HG03442 (cell line): ENCODE measurements at regions not wholly inside any gene's neighbourhood (a gene's known extent, or its start where the extent isn't known, plus 50 kb on each side); places are given as distances from the start of the nearest gene placed in this dataset.

Source experiments
- ATAC-seq: cut with Tn5 transposase; IDR thresholded peaks from one replicate; pipeline ENCODE4 v1.9.1; 2021; ENCODE audit warnings: mild to moderate bottlenecking, moderate library complexity; ENCODE audit not compliant: unreplicated experiment

DNA sequence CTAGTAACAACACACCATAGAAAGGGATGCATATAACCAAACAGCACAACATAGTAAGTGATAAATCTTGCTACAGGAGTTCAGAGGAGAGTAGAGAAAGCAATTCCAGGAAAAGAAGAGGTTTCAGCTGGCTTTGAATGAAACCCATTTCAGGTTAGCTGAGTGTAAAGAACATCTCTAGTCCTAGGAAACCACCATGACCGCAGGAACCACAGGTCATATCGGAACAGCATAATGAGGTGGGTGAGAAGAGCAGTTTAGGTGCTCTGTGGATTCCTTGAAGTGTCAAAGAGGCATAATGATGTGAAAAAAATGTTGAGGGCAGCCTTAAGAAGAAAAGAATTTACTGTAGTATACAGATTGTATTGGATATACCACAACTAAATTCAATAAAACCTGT, 507.5 kb downstream of the MTRR start:
- ATAC-seq = no peak

DNA sequence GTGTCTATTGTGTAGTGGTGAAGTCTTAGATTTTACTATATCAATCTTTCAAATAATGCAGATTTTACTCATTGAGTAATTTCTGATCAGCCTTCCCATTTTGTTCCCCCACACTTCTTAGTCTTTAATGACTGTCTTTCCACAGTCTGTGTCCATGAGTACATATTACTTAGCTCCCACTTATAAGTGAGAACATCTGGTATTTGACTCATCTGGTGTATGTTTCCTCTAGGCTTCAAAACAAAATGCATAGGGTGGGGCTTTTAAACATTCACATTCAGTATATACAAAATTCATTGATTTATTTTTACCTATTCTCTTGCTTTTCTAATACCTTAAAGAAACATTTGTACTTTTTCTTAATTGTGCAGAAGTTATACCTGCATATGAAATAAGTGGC, 513.0 kb downstream of the MTRR start:
- no peak for ATAC-seq

DNA sequence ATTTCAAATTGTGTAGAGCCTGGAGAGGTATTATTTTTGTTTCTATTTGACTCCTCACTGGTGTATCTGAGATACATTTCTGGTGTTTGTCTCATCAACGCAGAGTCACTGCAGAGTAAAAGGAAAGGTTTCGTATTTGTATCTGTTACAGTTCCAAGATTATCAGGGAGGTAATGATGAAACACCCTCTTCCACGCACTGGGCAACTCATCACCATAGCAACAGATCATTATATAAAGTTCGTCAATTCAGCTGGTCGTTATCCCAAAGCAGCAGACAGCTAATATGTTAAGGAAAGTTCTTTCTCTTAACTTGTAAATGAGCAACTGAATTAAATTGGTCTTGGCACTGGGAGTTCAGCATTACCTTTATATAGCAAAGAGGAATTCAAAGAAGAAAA, 513.5 kb downstream of the MTRR start:
- ATAC-seq = no peak

DNA sequence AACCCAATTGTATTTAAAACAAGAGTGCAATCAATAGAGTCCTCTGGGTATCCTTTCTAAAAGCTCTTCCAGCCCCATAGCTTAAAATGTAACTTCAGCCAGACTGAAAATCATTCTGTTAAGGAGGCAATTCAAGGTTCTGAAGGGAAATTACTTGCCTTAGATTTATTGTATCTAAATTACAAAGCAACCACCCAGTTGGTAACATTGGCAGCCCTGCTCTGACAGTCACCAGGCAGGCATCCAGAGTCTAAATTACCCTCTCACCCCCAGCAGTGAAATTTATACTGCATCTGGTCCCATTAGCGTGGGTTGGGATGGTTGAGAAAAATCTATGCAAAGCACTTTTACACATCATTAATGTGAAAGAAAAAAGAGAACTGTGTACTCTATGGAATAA, 514.7 kb downstream of the MTRR start:
- ATAC-seq = no peak

DNA sequence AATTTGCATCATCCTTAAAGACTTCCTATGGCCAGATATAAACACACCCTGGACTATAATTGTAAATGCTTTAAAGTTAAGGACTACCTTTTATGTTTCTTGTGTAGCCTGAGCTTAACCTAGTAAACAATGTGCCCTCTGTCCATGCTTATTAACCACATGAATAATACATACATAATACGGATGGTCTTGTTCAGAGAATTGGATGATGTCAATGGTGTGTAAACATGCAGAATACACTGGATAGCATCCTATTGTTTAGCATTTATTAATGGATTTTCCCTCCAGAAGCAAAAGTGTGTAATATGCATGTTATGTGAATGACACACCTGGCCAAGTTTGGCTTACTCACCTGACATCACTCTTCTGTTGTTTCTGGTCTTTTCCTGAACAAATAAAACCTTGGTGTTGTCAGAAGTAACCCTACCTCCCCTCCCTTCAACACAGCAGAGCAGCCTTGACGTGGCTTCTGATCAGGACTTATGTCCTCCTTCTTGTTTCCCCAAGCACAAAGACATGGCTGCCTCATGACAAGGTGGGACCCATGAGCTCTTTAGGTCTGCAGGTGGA, 517.9 kb downstream of the MTRR start:
- ATAC-seq = no peak

DNA sequence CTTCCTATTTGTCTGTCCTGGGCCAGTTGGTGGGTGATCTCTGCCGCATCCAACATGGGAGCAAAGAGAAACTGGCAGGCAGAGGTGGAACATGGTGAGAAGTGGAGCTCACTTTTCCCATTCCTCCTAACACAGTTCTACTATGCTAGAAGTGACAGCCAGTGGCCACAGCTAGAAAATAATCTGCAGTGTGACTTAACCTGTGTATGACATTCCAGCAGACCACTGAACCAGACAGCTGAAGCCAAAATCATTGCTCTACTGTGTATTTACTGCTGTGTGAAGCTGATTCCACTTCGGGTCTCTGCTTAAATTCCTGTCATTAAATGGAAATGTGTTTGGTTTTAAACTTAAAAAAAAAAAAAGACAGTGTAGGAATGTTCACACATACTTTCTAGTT, 523.0 kb downstream of the MTRR start:
- no peak for ATAC-seq

DNA sequence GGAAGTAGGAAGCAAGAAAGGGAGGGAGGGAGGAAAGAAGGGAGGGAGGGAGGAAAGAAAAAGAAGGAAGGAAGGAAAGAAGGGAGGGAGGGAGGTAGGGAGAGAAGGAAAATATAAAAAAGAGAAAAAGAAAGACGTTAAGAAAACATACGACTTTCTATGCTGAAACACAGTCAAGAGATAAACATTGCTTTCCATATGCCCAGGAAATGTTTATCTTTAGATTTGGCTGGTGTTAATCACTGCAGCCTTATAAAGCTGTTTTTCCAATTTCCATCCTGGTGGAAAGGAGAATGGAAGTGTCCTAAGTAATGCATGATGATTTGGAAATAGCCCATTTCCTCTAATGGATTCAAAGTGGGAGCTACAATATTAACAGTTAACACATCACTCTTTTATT, 524.3 kb downstream of the MTRR start:
- no peak for ATAC-seq

DNA sequence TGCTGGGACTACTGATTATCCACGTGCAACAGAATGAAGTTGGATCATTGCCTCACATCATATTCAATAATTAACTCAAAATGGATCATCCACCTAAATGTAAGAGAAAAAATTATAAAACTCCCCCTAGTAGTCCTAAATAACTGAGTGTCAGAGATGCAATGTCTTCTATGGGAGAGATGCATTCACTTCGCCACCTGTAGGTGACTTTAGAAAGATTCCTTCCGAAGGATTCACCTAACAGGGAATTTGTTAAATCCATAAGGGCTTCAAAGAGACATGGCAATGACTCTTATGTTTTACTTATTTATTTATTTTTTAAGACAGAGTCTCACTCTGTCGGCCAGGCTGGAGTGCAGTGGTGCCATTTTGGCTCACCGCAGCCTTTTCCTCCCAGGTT, 526.0 kb downstream of the MTRR start:
- no peak for ATAC-seq

DNA sequence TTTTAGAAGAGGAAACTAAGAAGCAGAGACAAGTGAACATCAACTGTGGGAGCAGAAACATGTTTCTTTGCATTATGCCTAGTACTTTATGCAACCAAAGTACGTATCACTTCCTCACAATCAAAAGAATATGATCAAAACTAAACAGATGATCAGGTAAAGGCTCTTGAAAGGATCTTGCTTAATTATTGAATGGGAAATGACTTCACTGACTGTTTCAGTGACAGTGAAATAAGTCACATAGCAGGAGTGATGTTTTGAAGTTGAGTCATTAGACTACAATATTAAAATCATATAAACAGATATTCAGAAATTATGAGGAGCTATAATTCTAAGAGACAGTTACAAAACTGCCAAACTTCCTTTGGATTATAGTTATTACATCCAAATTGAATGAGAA, 527.3 kb downstream of the MTRR start:
- ATAC-seq = no peak

DNA sequence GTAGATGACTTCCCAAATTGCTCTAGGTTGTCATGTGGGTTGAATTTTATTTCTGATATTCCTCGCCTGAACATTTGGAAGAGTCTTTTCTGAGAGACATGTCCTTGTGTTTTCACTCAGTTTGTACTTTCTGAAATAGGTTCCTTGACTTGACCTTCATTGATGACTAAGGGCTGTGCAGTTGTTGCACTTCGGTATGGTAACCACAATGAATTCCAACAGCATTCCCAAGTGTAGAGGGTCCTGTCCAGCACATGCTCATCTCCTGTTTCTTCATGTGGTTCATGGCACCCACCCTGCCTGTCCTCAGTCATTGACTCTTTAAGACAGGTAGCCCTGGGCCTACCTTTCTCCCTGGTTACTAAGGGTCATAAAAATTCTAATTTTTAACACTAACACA, 527.8 kb downstream of the MTRR start:
- no peak for ATAC-seq

DNA sequence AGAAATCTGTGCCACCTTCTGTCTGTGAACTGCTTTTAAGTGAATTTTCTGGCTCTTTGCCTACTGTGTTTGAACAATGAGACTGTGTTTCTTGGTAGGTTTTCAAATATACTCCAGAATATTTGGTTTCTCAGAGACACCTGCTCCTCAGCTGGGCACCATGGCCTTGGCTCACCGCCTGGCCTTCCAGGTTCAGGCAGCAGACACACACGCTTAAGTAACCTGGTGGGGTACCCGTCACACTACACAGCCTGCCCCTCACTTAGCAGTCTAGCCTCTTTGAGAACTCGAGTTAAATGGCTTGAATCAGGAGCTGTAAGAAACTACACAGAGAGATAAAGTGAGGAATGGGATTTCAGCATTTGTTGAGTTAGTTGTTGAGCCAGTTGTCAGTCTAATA, 530.5 kb downstream of the MTRR start:
- no peak for ATAC-seq

DNA sequence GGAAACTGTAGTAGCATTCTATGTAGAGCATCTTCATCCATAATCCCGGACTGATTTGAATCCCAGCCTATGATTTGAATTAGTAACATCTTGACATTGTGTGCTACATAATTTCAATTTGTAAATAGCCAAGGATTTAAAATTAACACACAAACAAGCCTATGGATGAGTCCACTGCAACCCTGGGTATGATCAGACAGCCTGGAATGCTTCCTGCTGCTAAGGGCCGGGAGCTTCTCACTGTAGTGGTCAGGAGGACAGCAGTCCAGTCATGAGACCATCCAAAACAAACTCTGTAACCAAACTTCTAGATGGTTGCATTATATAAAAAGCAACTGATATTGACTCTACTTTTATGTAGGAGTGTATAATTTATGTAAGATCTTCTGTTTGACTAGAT, 539.3 kb downstream of the MTRR start:
- ATAC-seq = no peak

DNA sequence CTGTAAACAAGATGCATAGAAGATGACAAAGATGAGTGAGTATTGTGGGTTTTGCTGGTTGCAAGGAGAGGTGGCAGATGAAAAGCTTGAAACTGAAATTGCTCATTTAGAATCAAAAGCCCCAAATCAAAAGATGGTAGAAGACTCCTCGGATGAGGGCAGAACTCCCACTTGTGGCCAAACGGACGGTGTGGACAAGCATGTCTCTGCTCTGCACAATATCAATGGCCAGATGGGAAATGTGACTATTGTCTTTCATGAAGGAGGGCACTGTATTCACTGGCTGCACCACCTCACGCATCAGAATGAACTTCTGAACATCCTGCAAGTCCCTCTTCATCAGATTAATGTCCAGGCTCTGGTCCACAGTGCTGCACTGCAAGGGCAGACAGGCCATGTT, 541.7 kb downstream of the MTRR start:
- no peak for ATAC-seq

DNA sequence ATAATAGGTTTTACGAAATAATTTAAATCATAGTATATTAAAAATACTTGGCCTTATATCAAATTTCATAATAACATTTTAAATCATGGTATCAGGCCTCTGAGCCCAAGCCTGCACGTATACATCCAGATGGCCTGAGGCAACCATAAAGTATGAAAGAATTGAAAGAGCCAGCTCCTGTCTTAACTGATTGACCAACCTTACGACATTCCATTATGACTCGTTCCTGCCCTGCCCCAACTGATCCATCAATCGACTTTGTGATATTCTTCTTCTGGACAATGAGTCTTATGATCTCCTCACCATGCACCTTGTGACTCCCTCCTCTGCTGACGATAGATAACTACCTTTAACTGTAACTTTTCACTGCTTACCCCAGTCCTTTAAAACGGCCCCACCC, 545.0 kb downstream of the MTRR start:
- ATAC-seq = no peak

DNA sequence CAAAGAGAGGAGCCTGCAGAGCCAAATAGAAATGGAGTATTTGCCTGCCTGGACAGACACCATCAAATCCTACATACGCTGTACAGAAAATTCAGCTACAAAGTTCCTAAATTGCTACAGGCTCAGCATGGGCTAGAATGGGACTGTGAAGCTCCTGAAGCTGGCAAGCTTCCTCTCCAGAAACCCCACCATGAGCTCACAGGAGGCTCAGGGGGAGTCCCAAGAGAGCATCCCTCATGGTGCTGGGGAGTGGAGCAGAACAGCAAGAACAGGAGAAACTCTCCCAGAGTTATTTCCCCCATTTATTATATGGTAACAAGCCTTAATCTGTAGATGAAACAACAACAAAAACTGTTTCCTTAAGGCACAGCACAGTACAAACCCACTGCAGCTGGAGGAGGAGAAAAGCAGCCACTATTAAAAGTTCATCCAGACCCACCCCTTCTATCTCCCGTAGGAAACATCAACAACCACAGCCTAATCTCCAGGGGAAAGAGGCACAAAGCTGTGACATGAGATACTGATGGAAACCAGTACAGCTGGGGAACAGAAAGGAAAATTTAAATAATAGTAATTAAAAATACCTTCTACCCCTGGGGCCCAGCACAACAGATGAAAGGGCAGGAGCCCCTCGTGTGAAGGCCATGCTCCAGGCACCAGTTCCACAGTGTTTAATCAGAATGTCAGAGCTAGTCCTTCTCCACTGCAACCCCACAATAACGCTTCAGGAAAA, 548.5 kb downstream of the MTRR start:
- ATAC-seq = no peak

DNA sequence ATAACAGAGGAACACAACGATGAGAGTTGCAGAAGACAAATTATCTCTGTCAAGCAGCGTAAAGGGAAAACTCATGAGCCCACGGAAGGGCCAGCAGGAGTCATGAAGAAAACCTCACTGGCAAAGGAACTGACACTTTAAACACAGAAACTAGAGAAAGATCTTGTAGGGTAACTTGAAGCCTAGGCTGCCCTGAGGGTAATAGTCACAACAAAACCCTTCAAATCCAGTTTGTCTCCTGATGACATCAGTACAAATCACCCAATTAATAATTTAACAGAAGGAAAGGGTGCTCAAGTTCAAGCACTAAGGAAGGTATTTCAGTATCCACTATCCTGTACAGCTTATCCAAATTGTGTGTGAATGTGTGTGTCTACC, 549.1 kb downstream of the MTRR start:
- ATAC-seq = no peak

DNA sequence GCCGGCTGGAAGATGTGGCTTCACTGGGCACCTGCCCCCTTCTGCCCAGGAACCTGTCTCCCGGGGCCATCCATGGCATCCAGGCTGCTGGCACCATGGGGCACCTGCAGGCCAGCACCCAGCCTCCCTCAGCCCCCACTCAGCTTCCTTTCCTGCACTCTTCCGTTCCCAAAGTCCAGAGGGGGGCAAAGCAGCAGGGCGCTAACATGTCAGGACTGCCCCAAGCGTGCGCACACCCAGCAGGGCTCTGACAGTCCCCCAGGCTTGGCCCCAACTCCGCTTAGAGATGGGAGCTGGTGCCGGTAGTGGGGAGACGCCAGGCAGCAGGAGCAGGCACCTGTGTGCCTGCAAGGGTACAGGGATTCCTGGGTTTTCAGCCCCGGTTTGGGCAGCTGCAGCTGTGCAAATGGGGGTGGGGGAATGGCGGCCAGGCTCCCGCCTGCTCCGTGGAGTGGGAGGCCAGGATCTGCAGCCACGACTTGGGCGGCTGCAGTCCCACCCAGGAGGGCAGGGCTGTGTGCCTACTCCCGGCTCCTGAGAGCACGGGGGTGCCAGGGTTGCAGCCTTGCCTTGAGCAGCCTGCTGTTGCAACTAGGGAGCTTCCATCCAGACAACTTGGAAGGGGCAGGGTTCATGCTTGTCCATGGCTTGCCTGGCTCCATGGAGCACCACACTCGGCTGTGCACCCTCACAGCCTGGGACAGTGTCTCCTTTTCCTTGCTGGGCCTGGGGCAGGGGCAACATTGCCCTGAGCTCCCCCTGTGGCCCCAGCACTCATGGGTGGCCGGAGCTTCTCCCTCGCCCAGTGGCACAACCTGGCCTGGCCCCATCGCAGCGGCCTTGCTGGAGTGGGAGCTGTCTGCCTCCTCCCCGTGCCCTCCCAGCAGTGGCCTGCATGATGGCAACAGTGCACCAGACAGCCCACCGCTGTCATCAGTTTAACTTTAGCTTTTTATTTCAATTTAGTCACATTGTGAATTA, 561.1 kb downstream of the MTRR start:
- ATAC-seq = no peak

DNA sequence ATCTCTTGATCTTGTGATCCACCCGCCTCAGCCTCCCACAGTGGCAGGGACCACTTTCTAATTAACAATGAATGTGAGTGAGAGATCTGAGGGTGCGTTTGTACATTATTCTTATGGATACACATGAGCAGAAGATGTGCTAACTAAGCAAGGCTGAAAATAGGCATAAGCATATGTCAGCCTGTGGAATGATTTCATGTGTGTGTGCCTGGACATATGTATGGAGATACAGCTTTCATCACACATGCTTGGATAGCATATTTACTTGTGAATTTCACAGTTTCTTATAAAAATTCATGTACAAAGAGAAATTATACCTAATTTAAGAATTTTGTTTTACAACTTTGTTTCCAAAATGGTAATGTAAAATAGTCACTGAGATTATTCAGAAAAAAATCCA, 565.6 kb downstream of the MTRR start:
- no peak for ATAC-seq

DNA sequence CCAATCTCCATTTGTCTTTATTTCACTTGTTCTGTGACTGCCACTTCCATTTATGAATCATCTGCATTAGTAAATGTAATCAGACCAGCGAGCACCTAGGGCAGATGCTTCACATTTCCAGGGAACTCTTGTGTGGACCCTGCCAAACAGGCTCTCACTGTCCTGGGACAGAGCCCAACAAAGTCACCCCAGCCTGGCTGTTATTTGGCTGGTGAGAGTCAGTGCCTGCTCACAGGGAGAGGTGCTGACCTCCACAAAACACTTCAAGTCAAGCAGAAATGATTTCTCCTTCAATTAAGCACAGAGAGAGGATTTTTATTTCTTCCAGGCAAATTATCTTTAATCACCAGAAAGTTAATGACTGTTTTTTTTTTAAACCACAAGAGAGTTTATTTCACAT, 568.0 kb downstream of the MTRR start:
- no peak for ATAC-seq

DNA sequence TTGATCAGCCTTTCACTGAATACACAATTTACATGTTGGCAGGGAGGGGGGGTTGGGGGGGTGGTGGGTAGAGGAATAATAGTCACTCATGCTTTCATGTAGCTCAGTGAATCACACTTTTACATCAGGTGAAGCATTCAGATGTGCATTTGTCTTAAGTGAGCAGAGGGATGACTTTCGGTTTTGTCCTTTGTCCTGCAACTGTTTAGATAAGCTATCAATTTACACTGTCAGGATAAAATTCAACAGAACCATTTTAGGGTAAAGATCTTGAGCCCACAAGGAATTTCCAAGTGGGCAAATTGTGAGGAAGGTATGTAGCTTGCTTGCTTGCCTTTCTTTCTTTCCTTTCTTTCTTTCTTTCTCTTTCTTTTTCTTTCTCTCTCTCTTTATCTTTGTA, 576.2 kb downstream of the MTRR start:
- no peak for ATAC-seq

DNA sequence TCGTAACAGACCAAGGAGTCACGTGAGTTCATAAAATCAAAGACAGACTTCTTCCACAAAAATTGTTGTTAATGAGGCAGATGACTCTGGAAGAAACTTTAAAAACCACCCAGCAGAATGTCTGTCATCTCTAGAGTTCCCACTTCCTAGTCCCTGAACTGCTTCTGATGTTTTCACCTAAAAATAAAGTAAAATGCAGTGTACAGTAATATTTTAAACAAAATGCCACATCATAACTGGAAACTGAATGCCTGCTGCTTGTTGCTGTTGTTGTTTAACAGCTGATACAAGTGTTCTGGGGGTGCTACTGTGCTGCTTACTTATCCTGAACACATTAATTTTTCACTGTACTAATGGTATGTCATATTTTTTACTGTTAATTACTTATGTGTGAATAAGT, 577.2 kb downstream of the MTRR start:
- ATAC-seq = no peak

DNA sequence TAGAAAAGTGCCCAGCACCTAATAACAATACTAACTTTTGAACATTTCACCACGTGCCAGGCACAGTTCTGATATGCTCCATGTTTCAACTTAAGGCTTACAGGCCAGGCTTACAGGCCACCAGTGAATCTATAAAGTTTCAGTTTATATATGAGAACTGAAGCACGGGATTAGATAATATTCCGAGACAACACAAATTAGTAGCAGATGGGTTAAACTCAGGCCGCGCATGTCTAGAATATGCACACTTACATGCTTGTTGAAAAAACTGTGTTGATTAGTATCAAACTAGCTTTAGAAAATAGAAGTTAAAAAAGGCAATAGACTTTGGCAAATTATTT, 587.9 kb downstream of the MTRR start:
- no peak for ATAC-seq
